IgD-negative memory B cell (primary cell): ENCODE measurements at regions not wholly inside any gene's neighbourhood (a gene's known extent, or its start where the extent isn't known, plus 50 kb on each side); places are given as distances from the start of the nearest gene placed in this dataset.

Source experiments
- H3K27ac Mint-ChIP-seq, 3 donors: one replicate each; pipeline ENCODE4 v1.8.0; 2020 to 2022; ENCODE audit warnings: mild to moderate bottlenecking in 3 of 3, mixed read lengths in 3 of 3, moderate library complexity in 1 of 3
- H3K27me3 Mint-ChIP-seq: one replicate; pipeline ENCODE4 v1.8.0; 2021; ENCODE audit warnings: mixed read lengths
- H3K36me3 Mint-ChIP-seq: one replicate; pipeline ENCODE4 v1.8.0; 2020; ENCODE audit warnings: mild to moderate bottlenecking, mixed read lengths
- H3K4me1 Mint-ChIP-seq, 3 donors: one replicate each; pipeline ENCODE4 v1.8.0; 2020 to 2022; ENCODE audit warnings: mixed read lengths in 3 of 3, mild to moderate bottlenecking in 1 of 3
- H3K4me3 Mint-ChIP-seq, 4 donors: one replicate each; pipeline ENCODE4 v1.8.0; 2020 to 2022; ENCODE audit warnings: mild to moderate bottlenecking in 4 of 4, mixed read lengths in 4 of 4, moderate library complexity in 3 of 4
- H3K9me3 Mint-ChIP-seq, 3 donors: one replicate each; pipeline ENCODE4 v1.8.0; 2020 to 2021; ENCODE audit warnings: mixed read lengths in 3 of 3, mild to moderate bottlenecking in 1 of 3

DNA sequence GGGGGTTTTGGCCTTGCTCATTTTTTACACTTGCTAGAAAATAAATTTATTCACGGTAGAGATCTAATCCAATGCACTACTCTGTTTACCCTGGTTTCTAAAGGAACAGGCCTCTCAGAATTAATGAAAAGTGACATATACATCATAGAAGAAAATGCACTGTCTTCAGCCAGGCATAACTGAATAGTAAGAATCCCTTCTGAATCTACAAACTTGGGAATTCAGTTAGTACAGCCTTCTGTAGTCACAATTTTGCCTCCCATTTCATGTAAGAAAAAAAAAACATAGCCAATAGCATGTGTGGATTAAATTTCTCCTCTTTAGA lies 197.3 kb downstream of the CAAP1 start:
- Mint-ChIP-seq H3K27ac (no peak overlapping the region), H3K9me3 (peaks cover 0 to 22% (median 4%) of the 10 kb centered on the region in 3 donors), H3K4me3 (no peak overlapping the region), H3K27me3 (no peaks in the 10 kb centered on the region), H3K4me1 (no peaks in the 10 kb centered on the region), H3K36me3 (peaks cover 4% of the 10 kb centered on the region)

DNA sequence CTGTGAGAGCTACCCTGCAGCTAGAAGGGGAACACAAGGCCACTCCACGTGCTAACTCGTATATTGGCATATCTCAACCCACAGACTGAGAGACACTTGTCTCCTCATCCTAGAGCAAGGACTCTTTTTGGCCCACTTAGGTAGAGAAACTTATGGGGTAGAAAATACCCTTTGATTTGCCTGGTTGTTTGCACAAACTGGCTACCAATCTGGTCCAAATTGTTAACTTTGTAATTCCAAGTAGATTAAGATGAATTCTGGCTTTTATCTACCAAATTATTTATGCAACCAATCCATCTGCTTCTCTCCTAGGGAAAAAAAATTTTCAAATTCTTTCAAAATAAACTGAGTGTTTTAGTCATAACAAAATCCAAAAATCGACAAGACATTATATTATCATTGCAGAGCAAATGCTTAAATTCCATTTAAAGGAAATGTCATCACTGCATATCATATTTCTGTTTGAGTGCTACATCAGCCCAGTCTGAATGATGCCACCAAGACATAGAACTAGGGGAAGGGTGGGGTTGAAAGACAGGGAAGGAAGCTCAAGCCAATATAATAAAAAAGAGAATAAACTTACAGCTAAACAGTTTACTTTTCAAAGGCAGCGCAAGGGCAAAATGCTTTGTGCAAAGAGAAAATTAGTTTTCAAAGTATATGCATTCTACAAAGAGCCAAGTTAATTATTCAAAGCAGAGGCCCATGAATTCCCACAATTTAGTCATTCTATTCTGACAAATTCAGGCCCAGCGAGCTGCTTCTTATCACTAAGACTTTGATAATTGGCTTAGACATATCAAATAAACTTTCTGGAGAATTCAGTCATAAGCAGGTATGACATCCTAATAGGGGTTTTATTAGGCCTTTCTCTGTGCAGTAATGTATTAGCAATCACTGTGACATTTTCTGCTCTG lies 198.0 kb downstream of the CAAP1 start:
- no peaks in the 10 kb centered on the region for H3K4me1 Mint-ChIP-seq
- H3K36me3 Mint-ChIP-seq: peaks cover 3% of the 10 kb centered on the region
- H3K27ac Mint-ChIP-seq: no peak overlapping the region
- no peaks in the 10 kb centered on the region for H3K27me3 Mint-ChIP-seq
- no peak overlapping the region for H3K4me3 Mint-ChIP-seq
- peaks cover 0 to 22% (median 4%) of the 10 kb centered on the region in 3 donors for H3K9me3 Mint-ChIP-seq

DNA sequence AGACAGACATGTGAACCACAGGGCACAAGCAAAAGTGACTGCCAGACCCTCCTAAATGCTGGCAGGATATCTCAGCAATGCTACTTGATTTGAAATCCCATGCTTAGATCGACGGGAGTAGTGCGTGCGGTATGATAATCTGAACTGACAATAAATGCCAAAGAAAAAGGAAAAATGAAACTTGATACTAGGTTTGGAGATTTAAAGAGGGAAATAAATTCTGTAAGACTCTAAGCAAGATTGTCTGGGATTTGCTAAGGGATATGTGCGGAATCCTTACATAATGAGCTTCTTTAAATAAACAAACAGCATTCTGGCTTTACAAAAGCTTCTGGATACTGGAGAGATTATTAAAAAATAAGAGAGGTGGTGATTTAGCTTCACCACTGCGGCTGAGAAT lies 203.6 kb downstream of the CAAP1 start:
- no peak overlapping the region for H3K4me3 Mint-ChIP-seq
- no peaks in the 10 kb centered on the region for H3K9me3 Mint-ChIP-seq
- H3K4me1 Mint-ChIP-seq: no peaks in the 10 kb centered on the region
- H3K36me3 Mint-ChIP-seq: peaks cover 3% of the 10 kb centered on the region
- peak overlapping the region in 1 of 3 donors; percentile 59 for H3K27ac Mint-ChIP-seq
- peaks cover 9% of the 10 kb centered on the region for H3K27me3 Mint-ChIP-seq

- Mint-ChIP-seq H3K27me3 (peaks cover 9% of the 10 kb centered on the region), H3K9me3 (no peaks in the 10 kb centered on the region), H3K27ac (no peak overlapping the region), H3K4me3 (no peak overlapping the region), H3K36me3 (peaks cover 3% of the 10 kb centered on the region), H3K4me1 (no peaks in the 10 kb centered on the region)
Measured at GRCh38 chr9:26687421-26687820, 205.2 kb downstream of the CAAP1 start.

GRCh38 chr9:26685818-26686217 lies 206.8 kb downstream of the CAAP1 start:
- Mint-ChIP-seq H3K9me3 (no peaks in the 10 kb centered on the region), H3K4me3 (no peak overlapping the region), H3K27ac (no peak overlapping the region), H3K36me3 (no peaks in the 10 kb centered on the region), H3K27me3 (peaks cover 9% of the 10 kb centered on the region), H3K4me1 (no peaks in the 10 kb centered on the region)

DNA sequence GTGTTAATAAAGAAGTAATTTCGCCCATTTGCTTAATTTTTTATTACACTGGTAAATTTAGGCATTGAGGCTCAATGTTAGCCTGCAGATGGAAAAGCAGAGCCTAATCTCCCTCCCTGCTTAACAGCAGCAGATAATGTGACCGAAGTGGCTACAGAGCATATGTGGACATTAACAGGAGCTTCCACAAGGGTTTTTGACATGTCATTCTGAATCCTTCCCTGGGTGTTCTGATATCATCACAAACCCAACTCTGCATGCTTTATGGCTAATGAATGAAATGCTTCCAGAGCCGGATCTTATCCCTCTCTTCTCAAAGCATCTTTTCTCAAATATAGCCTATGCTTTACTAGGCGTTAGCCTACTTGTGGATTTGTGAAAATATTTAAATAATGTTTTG lies 208.6 kb downstream of the CAAP1 start:
- no peaks in the 10 kb centered on the region for H3K9me3 Mint-ChIP-seq
- no peak overlapping the region for H3K27ac Mint-ChIP-seq
- no peaks in the 10 kb centered on the region for H3K36me3 Mint-ChIP-seq
- H3K4me1 Mint-ChIP-seq: no peaks in the 10 kb centered on the region
- H3K27me3 Mint-ChIP-seq: peaks cover 9% of the 10 kb centered on the region
- H3K4me3 Mint-ChIP-seq: no peak overlapping the region

- Mint-ChIP-seq H3K27me3 (peaks cover 9% of the 10 kb centered on the region), H3K9me3 (no peaks in the 10 kb centered on the region), H3K27ac (no peak overlapping the region), H3K4me1 (no peaks in the 10 kb centered on the region), H3K36me3 (no peaks in the 10 kb centered on the region), H3K4me3 (no peak overlapping the region)
Measured at GRCh38 chr9:26682796-26683496, 209.7 kb downstream of the CAAP1 start.

- Mint-ChIP-seq H3K27ac (no peak overlapping the region), H3K36me3 (no peaks in the 10 kb centered on the region), H3K27me3 (peaks cover 9% of the 10 kb centered on the region), H3K4me3 (no peak overlapping the region), H3K4me1 (no peaks in the 10 kb centered on the region), H3K9me3 (peaks cover 0 to 3% (median 0%) of the 10 kb centered on the region in 3 donors)
Measured at GRCh38 chr9:26682041-26682440, 210.6 kb downstream of the CAAP1 start.

GRCh38 chr9:26677965-26678706 lies 214.5 kb downstream of the CAAP1 start:
- Mint-ChIP-seq H3K9me3 (peaks cover 0 to 5% (median 0%) of the 10 kb centered on the region in 3 donors), H3K36me3 (no peaks in the 10 kb centered on the region), H3K27me3 (no peaks in the 10 kb centered on the region), H3K27ac (no peak overlapping the region), H3K4me1 (no peaks in the 10 kb centered on the region), H3K4me3 (no peak overlapping the region)

DNA sequence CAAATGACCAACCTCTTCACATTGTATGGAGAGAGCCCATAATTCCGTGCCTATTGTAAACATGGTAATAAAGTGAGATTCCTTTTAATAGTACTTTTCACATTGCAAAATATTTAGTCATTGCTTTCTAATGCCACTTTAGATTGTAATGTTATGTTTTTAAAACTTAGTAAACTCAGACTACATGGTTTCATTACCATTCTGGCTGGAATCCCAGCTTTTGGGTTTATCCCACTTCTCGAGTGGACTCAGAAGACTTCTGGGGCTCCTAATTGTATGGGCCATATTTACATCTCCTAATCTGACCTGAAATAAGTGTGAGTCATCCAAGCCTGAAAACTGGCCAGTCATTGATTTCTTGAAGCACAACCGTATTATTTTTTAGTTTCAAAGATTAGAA lies 217.6 kb downstream of the CAAP1 start:
- Mint-ChIP-seq H3K9me3 (peaks cover 0 to 5% (median 0%) of the 10 kb centered on the region in 3 donors), H3K27me3 (no peaks in the 10 kb centered on the region), H3K4me1 (no peaks in the 10 kb centered on the region), H3K27ac (no peak overlapping the region), H3K36me3 (no peaks in the 10 kb centered on the region), H3K4me3 (no peak overlapping the region)

GRCh38 chr9:26673261-26673660 lies 219.3 kb downstream of the CAAP1 start:
- Mint-ChIP-seq H3K27me3 (no peaks in the 10 kb centered on the region), H3K27ac (peak overlapping the region in 1 of 3 donors; percentile 17), H3K4me1 (peaks cover 0 to 7% (median 4%) of the 10 kb centered on the region in 3 donors), H3K36me3 (no peaks in the 10 kb centered on the region), H3K4me3 (no peak overlapping the region), H3K9me3 (peaks cover 0 to 5% (median 0%) of the 10 kb centered on the region in 3 donors)

DNA sequence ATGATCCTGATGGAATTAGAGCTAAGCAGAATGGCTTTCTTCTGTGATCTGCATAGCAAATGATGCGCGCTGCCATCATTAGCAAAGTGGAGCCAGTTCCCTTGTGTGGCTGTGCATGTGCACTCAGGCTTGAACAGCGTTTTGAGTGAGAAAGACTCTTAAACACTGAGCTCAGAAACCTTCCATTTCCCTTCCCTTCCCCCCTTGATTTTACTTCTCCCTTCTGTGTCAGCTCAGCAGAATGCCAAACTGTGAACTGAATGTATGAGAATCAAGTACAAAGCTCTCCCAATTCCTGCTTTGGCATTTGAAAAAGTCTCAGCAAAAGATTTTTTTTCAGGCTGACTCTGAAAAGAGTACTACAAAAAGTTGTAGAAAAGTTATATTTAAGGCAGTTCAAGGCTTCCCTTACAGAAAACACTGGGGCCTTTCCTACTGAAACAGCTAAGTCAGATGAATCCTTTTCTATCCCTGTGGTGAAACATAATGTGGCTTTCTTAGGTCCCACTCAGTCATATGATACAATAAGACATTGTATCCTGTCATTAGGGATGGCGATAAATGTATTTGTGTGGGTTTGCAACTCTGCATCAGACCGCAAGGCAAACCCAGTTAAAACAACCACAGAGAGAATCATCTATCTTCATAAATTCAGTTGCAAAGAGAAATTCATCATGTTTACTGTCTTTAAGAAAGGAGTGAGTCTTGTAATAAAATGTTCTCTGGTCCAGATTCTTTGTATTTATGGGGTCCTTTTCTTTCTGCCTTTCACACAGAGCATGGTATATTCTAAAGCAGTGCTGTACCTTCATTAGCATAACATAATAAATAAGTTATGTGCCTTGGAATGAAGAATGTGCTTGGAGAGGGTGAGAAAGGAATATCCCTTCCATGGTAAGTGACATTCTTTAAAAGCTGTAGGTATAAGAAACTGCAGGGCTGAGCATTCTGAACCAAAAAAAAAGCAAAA lies 222.6 kb downstream of the CAAP1 start:
- no peak overlapping the region for H3K4me3 Mint-ChIP-seq
- H3K27ac Mint-ChIP-seq: no peak overlapping the region
- H3K36me3 Mint-ChIP-seq: no peaks in the 10 kb centered on the region
- H3K27me3 Mint-ChIP-seq: no peaks in the 10 kb centered on the region
- H3K9me3 Mint-ChIP-seq: no peaks in the 10 kb centered on the region
- peaks cover 0 to 10% (median 4%) of the 10 kb centered on the region in 3 donors for H3K4me1 Mint-ChIP-seq

- Mint-ChIP-seq H3K27ac (no peak overlapping the region), H3K36me3 (no peaks in the 10 kb centered on the region), H3K4me1 (peaks cover 0 to 10% (median 4%) of the 10 kb centered on the region in 3 donors), H3K4me3 (no peak overlapping the region), H3K27me3 (no peaks in the 10 kb centered on the region), H3K9me3 (no peaks in the 10 kb centered on the region)
Measured at GRCh38 chr9:26667882-26668281, 224.7 kb downstream of the CAAP1 start.

- peaks cover 0 to 10% (median 4%) of the 10 kb centered on the region in 3 donors for H3K4me1 Mint-ChIP-seq
- H3K36me3 Mint-ChIP-seq: no peaks in the 10 kb centered on the region
- H3K27ac Mint-ChIP-seq: no peak overlapping the region
Measured at GRCh38 chr9:26665666-26666065, 226.9 kb downstream of the CAAP1 start.

More at GRCh38 chr9:26665666-26666065, 226.9 kb downstream of the CAAP1 start:
- Mint-ChIP-seq H3K27me3 (peaks cover 3% of the 10 kb centered on the region), H3K4me3 (peak overlapping the region in 1 of 4 donors; percentile 40), H3K9me3 (no peaks in the 10 kb centered on the region)
